Femur (tissue), 1 donor: ENCODE measurements at regions not wholly inside any gene's neighbourhood (a gene's known extent, or its start where the extent isn't known, plus 50 kb on each side); places are given as distances from the start of the nearest gene placed in this dataset.
A peak's percentile ranks its signal among the peaks of the same experiment; 100 is the strongest.
"Not testable (repeated sequence)": the region's sequence is repeated elsewhere in the genome, so short reads cannot be mapped to it uniquely, and the experiment has no call there.

ENCODE experiments used
- DNase-seq: peaks from one replicate; pipeline ENCODE4 v3.0.0-alpha.2; 2017

DNA sequence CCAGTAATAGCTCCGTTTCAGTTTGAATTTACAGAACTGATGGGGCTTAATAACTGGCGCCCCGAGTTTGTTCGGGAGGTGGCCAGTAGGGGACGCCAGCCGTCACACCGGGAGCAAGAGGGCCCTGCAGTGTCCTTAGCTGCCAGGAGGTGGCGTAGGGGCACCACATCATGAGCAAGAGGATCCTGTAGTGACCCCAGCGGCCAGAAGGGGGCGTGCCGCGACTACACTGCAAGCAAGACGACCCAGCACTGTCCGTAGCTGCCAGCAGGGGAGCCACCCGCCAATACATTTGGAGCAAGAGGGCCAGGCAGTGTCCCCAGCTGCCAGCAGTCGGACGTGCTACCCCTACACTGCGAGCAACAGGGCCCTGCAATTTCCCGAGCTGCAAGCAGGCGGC lies 663.7 kb upstream of the B3GAT1 start:
- DNase-seq: peak; percentile 55

DNA sequence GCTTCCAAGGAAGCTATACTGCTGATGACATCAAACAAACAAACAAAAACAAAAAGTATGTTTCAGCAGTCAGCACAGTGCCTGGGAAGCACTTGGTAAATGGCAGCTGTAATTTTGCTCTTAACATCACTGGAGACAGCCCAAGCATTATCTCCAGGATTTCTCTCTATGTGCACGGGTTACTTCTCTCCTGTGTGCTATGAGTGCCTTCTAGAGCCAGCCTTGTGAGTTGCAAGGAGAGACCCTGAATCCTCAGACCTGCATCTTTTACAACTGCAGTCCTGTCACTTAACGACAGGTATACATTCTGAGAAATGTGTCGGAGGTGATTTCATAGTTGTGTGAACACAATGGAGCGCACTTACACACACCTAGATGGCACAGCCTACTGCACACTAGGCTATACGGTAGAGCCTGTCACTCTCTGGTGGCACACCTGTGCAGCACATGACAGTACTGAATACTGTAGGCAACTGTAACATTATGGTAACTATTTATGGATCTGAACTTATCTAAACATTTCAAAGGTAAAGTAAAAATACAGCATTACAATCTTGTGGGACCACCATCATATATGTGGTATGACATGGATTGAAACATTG lies 662.5 kb upstream of the B3GAT1 start:
- no peak for DNase-seq

DNA sequence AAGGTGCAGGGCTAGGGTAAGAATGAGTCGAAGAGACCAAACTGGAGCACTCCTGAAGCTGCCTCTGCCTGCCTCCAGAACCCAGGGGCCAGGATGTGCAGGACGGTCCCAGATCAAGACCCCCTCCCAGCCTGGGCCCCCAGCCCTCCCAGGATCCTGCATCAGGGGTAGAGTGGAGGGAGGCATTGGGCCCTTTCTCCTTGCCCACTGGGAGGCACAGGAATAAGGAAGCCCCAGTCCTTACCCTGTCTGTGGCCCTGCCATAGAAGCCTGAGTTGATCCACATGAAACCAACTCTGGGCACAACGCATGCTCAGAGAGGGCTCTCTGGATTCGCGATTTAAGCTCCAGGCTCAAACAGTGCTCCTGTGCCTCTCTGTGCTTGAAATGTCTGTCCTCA lies 661.8 kb upstream of the B3GAT1 start:
- no peak for DNase-seq

DNA sequence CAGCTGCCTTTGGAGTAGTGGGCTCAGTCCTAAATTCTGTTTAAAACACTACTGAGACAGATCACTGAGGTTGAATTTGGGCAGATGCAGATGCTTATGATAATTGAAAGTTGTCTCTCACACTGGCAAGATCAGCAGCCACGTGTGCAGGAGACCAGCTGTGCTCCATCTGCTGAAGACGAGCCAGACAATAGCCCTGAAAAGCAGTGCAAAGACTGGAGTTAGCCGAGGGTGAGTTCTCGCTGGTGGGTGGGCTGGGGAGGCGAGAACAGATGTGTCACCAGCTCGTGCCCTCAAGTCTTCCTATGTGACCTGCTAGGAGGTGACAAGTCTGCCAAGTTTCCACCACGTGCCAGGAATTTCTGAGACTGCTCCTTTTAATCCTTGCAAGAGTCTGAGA lies 661.3 kb upstream of the B3GAT1 start:
- DNase-seq: no peak

DNA sequence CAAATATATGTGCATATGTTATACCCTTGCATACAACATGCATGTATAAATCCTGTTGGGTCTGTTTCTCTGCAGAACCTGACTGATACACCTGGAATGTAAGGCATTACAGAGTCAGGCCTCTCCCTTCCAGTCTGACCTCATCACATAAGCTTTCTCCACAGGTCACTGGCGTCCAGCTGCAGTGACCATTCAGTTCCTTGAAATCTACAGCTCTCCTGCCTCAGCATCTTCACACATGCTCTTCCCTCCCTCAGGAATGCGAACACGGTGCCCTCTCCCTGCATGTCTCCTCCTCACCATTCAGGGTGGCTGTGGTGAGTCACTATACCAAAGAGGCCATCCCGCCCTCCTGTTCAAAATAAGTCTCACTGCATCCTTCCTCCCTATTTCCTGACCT lies 657.8 kb upstream of the B3GAT1 start:
- no peak for DNase-seq

DNA sequence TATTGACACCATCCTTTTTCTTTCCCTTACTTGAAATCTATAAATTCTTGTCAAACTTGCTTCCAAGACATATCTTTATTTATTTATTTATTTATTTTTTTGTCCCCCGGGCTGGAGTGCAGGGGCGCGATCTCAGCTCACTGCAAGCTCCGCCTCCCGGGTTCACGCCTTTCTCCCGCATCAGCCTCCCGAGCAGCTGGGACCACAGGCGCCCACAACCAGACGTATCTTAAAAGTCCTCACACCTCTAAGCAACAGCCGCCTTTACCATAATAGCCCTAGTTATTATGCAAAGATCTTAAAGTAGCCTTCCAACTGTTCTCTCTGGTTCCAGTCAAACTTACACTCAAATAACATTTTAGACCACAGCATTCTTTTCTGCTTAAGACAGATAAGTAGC lies 657.0 kb upstream of the B3GAT1 start:
- DNase-seq: no peak

DNA sequence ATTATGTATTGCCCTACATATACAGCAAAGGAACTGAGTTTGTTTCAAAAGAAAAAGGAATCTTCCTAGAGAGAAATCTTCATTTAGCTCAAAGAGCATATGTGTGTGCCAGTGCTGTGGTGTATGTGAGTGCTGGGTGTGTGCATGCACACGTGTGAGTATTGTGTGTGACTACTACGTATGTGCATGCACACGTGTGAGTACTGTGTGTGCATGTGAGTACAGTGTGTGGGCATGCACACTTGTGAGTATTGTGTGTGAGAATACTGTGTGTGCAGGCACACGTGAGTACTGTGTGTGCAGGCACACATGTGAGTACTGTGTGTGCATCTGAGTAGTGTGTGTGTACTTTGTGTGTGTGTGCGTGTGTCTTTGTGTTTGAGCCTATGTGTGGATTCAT lies 651.0 kb upstream of the B3GAT1 start:
- no peak for DNase-seq

DNA sequence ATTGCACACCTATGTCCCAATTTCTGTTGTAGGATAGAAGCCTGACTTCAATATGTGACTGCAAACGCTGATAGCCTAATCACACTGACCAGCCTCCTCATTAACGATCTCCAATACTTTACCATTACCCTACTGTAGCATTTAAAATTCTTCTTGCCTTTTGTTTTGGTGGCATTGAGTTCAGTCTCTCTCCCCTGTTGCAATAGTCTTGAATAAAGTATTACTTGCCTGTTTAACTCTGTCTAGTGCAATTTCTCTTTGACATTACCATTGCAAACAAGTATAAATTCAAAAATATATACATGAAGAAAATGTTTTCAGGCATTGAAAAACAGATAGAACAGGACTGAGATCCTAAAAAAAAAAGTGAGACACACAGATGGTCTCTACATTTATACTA lies 649.1 kb upstream of the B3GAT1 start:
- DNase-seq: no peak

DNA sequence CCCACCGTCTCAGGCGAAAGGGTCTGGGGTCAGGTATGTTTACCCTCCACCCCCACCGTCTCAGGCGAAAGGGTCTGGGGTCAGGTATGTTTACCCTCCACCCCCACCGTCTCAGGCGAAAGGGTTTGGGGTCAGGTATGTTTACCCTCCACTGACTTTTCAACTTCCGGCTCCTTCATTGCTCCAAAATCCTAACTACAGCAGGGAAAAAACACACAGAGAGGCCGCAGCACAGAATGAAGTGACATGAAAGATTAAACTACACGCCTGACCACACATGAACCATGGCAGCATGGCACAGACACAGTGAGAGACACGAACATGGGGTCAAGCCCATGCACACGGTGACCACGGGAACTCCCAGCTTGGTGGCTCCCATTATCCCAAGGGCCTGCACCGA lies 634.9 kb upstream of the B3GAT1 start:
- no peak for DNase-seq

DNA sequence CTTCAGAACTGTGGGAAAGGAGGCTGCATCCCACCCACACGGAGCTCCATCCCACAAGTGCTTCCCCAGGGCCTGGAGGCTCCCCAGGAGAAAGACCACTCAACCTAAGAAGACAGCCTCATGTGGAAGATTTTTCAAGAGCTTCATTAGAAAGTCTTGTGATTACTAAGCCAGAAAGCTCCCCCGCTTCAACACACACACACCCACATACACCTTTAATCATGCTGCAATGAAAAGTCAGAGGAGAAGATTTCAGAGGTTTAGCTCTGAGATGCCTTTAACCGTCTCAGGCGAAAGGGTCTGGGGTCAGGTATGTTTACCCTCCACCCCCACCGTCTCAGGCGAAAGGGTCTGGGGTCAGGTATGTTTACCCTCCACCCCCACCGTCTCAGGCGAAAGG lies 634.5 kb upstream of the B3GAT1 start:
- DNase-seq: no peak

DNA sequence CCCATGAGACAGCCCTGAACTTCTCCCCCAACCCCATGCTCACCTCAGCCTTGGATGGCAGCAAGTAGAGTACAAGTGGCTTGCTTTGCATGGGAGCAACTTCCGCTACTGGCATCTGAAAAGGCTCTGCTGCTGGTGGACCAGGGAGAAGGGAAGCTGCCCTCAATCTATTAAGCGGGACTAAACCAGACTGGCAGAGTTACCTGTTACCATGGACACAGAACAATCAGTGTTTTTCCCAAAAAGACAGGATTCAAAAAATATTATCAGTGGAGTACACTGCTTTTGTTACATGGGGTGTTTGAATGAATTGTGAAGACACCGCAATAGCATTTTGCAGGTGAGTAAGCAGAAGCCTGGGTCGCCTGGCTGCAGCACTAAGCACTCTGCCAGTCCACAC lies 631.4 kb upstream of the B3GAT1 start:
- no peak for DNase-seq

DNA sequence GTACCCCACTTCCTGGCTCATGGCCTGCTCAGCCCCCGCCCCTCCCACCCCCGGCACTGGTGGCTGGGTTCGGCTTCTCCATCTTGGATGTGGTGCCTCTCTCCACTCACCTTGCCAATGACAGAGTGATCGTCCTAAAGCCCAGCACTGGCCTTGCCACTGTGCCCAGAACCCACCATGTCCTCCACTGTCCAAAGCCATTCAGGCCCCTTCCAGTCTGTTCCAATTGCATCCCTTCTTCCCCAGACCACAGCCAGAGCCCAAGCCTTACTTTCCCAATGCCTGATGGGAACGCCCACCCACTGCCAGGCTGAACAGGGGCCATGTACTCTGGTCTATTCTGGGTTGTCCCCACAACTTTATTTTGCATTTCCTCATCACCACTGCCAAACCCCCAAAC lies 625.8 kb upstream of the B3GAT1 start:
- no peak for DNase-seq

DNA sequence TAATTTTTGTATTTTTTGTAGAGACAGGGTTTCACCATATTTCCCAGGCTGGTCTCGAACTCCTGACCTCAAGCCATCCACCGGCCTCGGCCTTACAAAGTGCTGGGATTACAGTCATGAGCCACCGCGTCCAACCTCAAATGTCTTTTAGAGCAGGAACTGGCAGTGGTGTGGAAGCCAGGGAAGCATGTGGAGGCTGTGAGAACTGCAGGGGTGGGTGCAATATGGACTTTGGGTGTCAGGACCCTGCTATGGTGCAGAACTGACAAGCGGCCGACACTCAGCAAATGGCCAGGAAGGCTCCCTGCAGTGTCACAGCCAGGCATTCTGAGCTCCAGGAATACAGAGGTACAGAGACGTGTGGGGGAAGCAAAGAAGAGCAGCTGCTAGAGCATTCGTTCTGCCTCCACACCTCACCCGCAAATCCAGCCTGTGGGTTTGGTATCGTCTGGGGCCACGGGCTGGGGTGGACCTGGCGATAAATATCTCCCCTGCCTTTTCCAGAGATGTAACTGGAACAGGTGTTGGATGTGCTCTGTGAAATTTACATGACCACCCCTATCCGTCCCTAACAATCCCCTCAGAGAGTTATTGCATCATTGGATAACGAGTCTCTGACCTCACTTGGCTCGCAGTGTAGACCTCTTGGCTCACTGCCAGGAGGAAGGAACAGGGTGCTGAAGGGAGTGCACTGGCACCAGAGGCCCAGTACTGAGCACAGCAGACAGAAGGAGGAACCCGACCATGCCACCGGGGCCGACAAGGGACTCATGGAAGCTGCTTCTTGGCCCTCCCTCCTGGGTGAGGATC lies 624.7 kb upstream of the B3GAT1 start:
- DNase-seq: no peak

DNA sequence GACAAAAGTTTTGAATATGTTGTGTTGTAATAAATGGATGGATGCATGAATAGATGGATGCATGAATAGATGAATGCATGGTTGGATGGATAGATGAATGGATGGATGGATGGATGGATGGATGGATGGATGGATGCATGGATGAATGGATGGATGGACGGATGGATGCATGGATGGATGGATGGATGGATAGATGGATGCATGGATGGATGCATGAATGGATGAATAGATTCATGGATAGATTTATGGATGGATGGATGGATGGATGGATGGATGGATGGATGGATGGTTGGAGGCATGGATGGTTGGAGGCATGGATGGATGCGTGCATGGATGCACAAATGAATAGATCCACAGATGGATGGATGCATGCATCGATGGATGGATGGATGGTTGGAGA lies 623.2 kb upstream of the B3GAT1 start:
- no peak for DNase-seq

DNA sequence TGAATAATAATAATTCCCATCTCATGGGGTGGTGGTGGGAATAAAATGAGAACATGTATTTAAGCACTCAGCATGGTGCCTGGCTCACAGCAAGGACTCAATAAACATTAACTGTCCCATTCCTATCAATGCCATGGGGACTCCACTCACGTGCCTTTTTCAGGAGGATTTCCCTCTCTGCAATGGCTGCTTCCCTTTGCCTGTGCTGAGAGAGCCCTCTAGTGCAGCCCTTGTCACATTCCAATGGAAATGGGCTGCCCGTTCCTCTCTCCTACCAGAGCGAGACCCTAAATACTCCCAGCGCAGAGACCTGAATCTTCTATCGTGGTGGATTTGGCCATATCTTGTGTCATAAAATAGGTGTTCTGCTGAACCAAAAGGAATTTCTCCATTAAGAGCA lies 621.5 kb upstream of the B3GAT1 start:
- peak; percentile 28 for DNase-seq

DNA sequence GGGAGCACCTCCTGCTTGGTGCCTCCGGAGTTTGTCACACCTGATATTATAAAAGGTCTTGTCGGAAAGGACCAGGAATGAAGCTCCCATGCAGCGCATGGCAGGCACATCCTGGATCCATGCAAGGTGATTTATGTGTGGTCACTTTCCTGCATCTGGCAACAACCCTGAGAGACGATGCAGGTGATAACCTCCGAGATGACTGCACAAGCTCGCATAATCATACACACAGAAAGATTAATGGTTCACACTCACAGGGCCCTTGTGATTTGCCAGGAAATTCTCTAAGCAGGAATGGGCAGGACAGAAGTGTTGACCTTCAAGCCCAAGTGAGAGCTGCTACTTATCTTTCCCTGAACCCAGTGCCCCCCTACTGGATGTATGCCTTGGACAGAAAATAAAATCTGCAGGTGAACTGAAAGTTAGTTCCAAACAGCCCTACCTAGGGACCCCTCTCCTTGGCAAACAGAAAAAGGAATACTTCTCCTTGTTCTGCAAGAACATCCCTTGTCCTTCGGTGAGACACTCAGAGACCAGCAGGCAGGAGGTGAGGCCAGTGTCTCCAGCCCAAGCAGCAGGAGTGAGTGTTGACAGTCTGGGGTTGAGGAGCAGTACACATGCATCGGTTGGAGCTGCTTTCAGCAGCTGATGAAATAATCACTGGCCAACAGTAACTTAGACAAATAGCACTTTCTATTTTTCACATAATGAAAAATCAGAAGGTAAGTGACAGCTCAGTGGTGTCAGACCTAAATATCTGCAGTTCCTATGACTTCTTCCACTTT lies 619.4 kb upstream of the B3GAT1 start:
- no peak for DNase-seq

DNA sequence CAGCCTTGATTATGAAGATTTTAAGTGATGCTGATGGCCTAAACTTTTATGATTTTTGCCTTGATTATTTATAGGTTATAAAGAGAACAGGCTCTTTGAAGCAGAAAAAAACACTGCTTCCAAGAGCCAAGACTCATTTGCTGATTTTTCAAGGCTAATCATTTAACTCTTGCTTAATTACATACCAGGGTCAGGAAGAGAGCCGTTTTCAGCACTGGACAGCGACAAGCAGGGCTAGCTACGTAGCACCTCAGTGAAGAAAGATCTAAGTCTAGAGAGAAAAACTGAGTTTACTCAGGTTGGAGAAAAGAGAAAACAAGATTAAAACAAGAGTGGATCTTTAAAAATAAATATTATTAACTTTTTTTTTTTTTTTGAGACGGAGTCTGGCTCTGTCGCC lies 615.4 kb upstream of the B3GAT1 start:
- peak; percentile 63 for DNase-seq

DNA sequence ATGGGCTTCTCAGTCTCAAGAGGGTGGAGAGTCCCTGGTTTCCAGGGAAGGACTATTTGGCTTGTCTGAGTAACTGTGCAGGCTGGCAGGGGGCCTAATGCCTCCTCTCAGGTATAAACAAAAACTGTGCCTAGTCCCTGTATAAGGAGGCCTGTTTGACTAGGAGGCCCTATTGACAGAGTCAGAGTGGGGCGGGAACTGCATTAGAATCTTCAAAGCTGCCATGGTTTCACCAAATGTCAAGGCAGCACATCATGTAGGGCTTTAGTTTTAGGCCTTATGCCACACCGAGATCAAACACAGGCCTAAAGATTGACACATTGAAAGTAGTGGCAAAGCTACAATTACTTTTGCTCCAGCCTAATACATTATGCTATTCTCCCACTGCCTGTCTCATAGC lies 611.5 kb upstream of the B3GAT1 start:
- no peak for DNase-seq

DNA sequence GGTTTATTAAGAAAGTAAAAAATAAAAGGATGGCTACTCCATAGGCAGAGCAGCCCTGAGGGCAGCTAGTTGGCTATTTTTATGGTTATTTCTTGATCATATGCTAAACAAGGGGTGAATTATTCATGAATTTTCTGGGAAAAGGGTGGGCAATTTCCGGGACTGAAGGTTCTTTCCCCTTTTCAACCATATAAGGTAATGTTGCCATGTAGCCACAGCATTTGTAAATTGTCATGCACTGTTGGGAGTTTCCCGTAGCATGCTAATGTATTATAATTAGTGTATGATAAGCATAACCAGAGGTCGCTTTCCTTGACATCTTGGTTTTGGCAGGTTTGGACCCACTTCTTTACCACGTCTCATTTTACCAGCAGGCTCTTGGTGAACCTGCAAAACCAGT lies 610.4 kb upstream of the B3GAT1 start:
- no peak for DNase-seq

DNA sequence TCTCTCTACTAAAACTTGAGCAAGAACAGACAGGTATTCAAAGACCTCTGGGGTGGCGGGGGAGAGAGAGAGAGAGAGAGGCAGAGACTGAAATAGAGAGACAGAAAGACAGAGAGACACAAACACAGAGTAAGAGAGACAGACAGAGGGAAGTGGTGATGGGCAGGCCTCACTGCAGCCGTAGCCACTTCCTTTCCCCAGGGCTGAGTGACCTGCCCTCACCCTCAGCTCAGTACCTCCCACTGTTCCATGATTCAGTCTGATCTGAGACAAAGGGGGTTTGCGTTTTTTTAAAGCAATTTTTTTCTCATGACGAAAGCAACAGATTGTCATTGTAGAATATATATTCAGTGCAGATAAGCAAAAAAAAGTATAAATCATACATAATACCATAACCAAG lies 607.9 kb upstream of the B3GAT1 start:
- DNase-seq: no peak

DNA sequence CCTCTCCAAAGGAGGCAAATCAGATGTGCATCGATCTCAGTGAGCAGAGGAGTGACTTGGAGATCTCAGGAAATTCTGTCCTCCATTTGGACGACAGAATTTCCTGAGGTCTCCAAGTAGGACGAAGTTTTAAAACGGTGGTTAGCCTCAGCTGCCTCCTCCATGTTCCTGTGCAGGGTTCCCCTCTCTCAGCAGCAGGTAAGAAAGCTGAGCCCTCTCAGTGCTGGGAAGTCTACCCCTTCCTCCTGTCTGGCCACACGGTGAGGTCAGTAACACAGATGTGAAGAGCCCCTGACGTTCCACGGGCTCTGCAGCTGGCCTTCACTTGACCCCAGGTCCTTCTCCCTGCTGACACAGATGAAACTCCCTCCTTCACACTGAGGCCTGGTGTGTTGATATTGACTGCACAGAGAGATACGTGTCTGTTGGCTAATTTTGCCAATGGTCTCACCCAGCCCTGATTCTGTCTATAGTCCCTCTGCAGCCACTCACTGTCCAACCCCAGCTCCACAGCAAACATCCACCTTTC lies 607.4 kb upstream of the B3GAT1 start:
- DNase-seq: no peak

DNA sequence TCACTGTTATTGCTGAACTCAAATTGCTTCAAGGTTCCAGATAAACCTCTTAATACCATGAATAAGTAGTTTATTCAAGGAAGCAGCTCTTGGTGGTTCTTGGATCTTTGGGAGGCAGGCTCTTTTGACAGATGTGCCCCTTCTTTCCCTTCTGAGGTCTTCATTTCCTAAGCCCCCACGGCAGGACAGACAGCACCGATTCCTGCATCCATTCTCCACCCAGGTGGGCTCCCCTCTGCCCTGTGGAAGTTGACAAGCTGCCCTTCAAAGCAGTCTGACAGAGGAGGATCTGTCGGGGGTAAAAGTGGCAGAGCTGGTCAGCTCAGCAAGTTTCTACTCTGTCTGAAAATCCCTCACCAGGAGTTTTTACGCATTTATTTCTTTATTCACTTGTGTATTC lies 605.3 kb upstream of the B3GAT1 start:
- DNase-seq: no peak

DNA sequence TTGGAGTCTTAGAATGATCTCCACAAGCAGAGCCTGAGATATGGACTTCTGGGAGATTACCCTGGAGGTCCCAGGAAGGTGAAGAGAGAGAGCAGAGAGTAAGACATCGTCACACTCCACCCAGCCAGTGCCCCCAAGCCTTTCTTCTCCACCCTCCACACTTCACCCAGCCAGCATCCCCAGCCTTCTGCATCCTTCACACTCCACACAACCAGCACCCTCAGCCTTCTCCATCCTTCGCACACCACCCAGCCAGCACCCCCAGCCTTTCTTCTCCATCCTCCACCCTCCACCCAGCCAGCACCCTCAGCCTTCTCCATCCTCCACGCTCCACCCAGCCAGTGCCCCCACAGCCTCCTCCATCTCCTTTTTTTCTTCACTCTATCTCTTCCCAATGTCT lies 603.9 kb upstream of the B3GAT1 start:
- no peak for DNase-seq

DNA sequence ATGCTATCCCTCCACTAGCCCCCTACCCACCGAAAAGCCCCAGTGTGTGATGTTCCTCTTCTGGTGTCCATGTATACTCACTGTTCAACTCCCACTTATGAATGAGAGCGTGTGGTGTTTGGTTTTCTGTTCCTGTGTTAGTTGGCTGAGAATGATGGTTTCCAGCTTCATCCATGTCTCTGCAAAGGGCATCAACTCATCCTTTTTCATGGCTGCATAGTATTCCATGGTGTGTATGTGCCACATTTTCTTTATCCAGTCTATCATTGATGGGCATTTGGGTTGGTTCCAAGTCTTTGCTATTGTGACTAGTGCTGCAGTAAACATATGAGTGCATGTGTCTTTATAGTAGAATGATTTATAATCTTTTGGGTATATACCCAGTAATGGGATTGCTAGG lies 599.3 kb upstream of the B3GAT1 start:
- not testable (repeated sequence) for DNase-seq
